NB4 (cell line): ENCODE measurements at regions not wholly inside any gene's neighbourhood (a gene's known extent, or its start where the extent isn't known, plus 50 kb on each side); places are given as distances from the start of the nearest gene placed in this dataset.

ENCODE experiments used
- DNase-seq: peaks from one replicate; pipeline ENCODE4 v3.0.0; 2010; ENCODE audit warnings: low read depth
- H3K4me3 ChIP-seq: one replicate; pipeline ENCODE4 v1.5.1; 2011; ENCODE audit warnings: mild to moderate bottlenecking, low read depth, low read length, moderate library complexity
- MYC ChIP-seq: IDR thresholded peaks from 2 replicates; pipeline ENCODE4 v1.6.1; 2011; ENCODE audit warnings: low read depth, low read length
- POLR2A ChIP-seq: IDR thresholded peaks from 2 replicates; pipeline ENCODE4 v1.6.1; 2011; ENCODE audit warnings: mild to moderate bottlenecking; ENCODE audit not compliant: insufficient read length; ENCODE audit errors: extremely low read depth
- TF ChIP-seq, protein P1 (sequence below): IDR thresholded peaks from one replicate; pipeline ENCODE4 v1.5.1; 2012; ENCODE audit warnings: low read depth, low read length
- TF ChIP-seq, protein P2 (sequence below): IDR thresholded peaks from 2 replicates; pipeline ENCODE4 v1.6.1; 2011; ENCODE audit warnings: low read depth, low read length

DNA sequence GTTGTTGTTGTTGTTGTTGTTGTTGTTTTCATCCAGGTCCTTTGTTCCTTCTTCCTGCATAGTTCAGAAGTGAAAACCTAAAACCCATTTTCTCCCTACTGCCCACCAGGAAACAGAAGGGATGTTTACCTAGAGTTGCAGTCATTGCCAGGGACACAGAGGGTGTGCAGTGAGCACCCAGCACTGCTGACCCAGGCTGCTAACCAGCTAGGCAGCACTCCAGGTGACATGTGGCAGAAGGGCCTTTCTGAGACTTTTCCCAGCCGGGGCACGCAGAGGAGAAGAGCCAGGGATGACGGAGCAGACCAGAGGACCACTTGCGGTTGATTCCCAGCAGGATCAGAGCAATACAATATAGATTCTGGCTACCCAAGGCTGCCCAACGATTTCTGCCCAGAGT, 286.3 kb downstream of the BCL11A start:
- H3K4me3 ChIP-seq = no peak overlapping the region
- DNase-seq = no peak
- TF ChIP-seq POLR2A (no peak), MYC (no peak)
- TF ChIP-seq, protein P1, sequence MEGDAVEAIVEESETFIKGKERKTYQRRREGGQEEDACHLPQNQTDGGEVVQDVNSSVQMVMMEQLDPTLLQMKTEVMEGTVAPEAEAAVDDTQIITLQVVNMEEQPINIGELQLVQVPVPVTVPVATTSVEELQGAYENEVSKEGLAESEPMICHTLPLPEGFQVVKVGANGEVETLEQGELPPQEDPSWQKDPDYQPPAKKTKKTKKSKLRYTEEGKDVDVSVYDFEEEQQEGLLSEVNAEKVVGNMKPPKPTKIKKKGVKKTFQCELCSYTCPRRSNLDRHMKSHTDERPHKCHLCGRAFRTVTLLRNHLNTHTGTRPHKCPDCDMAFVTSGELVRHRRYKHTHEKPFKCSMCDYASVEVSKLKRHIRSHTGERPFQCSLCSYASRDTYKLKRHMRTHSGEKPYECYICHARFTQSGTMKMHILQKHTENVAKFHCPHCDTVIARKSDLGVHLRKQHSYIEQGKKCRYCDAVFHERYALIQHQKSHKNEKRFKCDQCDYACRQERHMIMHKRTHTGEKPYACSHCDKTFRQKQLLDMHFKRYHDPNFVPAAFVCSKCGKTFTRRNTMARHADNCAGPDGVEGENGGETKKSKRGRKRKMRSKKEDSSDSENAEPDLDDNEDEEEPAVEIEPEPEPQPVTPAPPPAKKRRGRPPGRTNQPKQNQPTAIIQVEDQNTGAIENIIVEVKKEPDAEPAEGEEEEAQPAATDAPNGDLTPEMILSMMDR = no peak

- H3K4me3 ChIP-seq = no peak overlapping the region
- TF ChIP-seq MYC (no peak), POLR2A (no peak)
- TF ChIP-seq, protein P1 = no peak
- TF ChIP-seq, protein P2, sequence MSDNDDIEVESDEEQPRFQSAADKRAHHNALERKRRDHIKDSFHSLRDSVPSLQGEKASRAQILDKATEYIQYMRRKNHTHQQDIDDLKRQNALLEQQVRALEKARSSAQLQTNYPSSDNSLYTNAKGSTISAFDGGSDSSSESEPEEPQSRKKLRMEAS = no peak
- DNase-seq = no peak
Measured at GRCh38 chr2:60262178-60262577, 291.3 kb downstream of the BCL11A start.

- H3K4me3 ChIP-seq = no peak overlapping the region
- TF ChIP-seq, protein P1 = no peak
- no peak for TF ChIP-seq POLR2A
- TF ChIP-seq MYC = no peak
- TF ChIP-seq, protein P2 = no peak
- peak; percentile 77 for DNase-seq
Measured at GRCh38 chr2:60260639-60261296, 292.7 kb downstream of the BCL11A start.

- peak; percentile 18 for DNase-seq
- TF ChIP-seq, protein P2 = no peak
- no peak for TF ChIP-seq POLR2A
- H3K4me3 ChIP-seq = no peak overlapping the region
Measured at GRCh38 chr2:60259781-60260180, 293.7 kb downstream of the BCL11A start.

- TF ChIP-seq POLR2A = no peak
- TF ChIP-seq MYC = no peak
- TF ChIP-seq, protein P2 = no peak
- TF ChIP-seq, protein P1 = no peak
- no peak overlapping the region for H3K4me3 ChIP-seq
- no peak for DNase-seq
Measured at GRCh38 chr2:60252581-60253150, 300.8 kb downstream of the BCL11A start.

DNA sequence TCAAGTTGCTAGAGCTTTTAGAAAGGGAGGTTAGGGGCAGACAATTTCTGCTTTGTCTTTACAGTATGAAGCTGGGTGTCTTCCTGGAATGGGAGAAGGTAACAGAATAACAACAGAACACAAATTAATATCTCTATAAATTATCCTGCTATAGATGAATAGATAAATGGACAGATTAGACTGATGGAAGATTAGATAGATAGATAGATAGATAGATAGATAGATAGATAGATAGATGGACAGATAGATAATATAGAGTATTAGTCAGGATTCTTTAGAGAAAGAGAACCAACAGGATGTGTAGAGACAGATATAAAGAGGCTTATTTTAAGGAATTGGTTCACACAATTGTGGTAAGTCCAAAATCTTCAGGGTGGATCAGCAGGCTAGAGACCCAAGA, 302.2 kb downstream of the BCL11A start:
- H3K4me3 ChIP-seq = no peak overlapping the region
- DNase-seq = no peak
- TF ChIP-seq POLR2A (no peak), MYC (no peak)
- TF ChIP-seq, protein P1 = no peak
- TF ChIP-seq, protein P2 = no peak
